Neural crest cell (in vitro differentiated cells): ENCODE measurements at regions not wholly inside any gene's neighbourhood (a gene's known extent, or its start where the extent isn't known, plus 50 kb on each side); places are given as distances from the start of the nearest gene placed in this dataset.

Source experiments
- DNase-seq: peaks from one replicate; pipeline ENCODE4 v3.0.0; 2021; ENCODE audit warnings: low read depth, mixed read lengths, low spot score
- H3K27ac Mint-ChIP-seq: one replicate; pipeline ENCODE4 v1.8.0; 2021; ENCODE audit warnings: mild to moderate bottlenecking, mixed read lengths; ENCODE audit not compliant: unreplicated experiment
- H3K27me3 Mint-ChIP-seq: 2 replicates; pipeline ENCODE4 v1.8.0; 2021; ENCODE audit warnings: low read depth, mild to moderate bottlenecking, mixed read lengths
- H3K36me3 Mint-ChIP-seq: 2 replicates; pipeline ENCODE4 v1.8.0; 2021; ENCODE audit warnings: low read depth, mild to moderate bottlenecking, mixed read lengths
- H3K4me1 Mint-ChIP-seq: 2 replicates; pipeline ENCODE4 v1.8.0; 2021; ENCODE audit warnings: mixed read lengths
- H3K4me3 Mint-ChIP-seq: one replicate; pipeline ENCODE4 v1.8.0; 2021; ENCODE audit warnings: mild to moderate bottlenecking, mixed read lengths
- H3K9me3 Mint-ChIP-seq: 2 replicates; pipeline ENCODE4 v1.8.0; 2021; ENCODE audit warnings: mixed read lengths
- TF ChIP-seq, protein P1 (sequence below): fragments of 200-600 bp; sonication (generic); conservative IDR thresholded peaks from 2 replicates; pipeline ENCODE4 v1.5.0; 2021; ENCODE audit warnings: antibody characterized with exemption, mild to moderate bottlenecking

DNA sequence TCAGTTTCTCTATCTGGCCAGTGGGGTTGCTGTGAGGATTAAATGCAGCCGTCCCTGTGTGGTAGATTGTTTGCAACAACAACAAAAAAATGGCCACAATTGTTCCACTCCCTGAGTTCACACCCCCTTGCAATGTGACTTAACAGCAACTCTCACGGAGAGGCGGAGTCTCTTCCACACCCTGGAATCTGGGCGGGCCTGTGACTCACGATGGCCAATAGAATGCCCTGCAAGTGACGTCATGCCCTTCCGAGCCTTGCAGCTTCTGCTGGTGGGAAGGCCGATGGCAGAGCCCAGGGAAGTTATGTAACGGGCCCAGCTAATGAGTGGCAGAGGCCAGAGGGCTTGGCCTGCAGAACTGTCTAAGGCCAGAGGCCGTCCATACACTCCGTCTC lies 87.9 kb downstream of the RIPK4 start:
- H3K4me3 Mint-ChIP-seq: peak overlapping the region; percentile 29
- H3K27me3 Mint-ChIP-seq: no peaks in the 10 kb centered on the region
- TF ChIP-seq, protein P1, sequence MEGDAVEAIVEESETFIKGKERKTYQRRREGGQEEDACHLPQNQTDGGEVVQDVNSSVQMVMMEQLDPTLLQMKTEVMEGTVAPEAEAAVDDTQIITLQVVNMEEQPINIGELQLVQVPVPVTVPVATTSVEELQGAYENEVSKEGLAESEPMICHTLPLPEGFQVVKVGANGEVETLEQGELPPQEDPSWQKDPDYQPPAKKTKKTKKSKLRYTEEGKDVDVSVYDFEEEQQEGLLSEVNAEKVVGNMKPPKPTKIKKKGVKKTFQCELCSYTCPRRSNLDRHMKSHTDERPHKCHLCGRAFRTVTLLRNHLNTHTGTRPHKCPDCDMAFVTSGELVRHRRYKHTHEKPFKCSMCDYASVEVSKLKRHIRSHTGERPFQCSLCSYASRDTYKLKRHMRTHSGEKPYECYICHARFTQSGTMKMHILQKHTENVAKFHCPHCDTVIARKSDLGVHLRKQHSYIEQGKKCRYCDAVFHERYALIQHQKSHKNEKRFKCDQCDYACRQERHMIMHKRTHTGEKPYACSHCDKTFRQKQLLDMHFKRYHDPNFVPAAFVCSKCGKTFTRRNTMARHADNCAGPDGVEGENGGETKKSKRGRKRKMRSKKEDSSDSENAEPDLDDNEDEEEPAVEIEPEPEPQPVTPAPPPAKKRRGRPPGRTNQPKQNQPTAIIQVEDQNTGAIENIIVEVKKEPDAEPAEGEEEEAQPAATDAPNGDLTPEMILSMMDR: no peak
- H3K27ac Mint-ChIP-seq: peak overlapping the region; percentile 94
- H3K36me3 Mint-ChIP-seq: no peaks in the 10 kb centered on the region
- no peaks in the 10 kb centered on the region for H3K9me3 Mint-ChIP-seq
- peaks cover 13% of the 10 kb centered on the region for H3K4me1 Mint-ChIP-seq
- DNase-seq: peak; percentile 74

GRCh38 chr21:41678016-41678923 lies 88.6 kb downstream of the RIPK4 start:
- no peaks in the 10 kb centered on the region for H3K9me3 Mint-ChIP-seq
- DNase-seq: no peak
- H3K36me3 Mint-ChIP-seq: no peaks in the 10 kb centered on the region
- TF ChIP-seq, protein P1: no peak
- no peak overlapping the region for H3K4me3 Mint-ChIP-seq
- H3K4me1 Mint-ChIP-seq: peaks cover 12% of the 10 kb centered on the region
- H3K27ac Mint-ChIP-seq: peak overlapping the region; percentile 94
- no peaks in the 10 kb centered on the region for H3K27me3 Mint-ChIP-seq

DNA sequence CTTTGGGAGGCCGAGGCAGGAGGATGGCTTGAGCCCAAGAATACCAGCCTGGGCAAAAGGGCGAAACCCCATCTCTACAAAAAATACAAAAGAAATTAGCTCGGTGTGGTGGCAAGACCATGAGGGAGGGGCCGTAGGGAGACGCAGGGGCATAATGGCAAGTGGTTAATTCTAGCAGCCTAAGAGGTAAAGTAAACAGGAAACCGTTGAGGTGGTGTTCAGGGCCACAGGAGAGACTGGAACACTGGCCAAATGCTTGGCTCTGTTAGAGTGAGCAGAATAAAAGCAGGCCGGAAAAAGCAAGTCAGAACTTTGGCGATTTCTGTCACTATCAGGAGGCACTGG lies 89.2 kb downstream of the RIPK4 start:
- H3K4me1 Mint-ChIP-seq: peaks cover 12% of the 10 kb centered on the region
- H3K4me3 Mint-ChIP-seq: no peak overlapping the region
- DNase-seq: no peak
- no peak overlapping the region for H3K27ac Mint-ChIP-seq
- H3K36me3 Mint-ChIP-seq: no peaks in the 10 kb centered on the region
- no peaks in the 10 kb centered on the region for H3K27me3 Mint-ChIP-seq
- no peaks in the 10 kb centered on the region for H3K9me3 Mint-ChIP-seq
- TF ChIP-seq, protein P1: no peak

DNA sequence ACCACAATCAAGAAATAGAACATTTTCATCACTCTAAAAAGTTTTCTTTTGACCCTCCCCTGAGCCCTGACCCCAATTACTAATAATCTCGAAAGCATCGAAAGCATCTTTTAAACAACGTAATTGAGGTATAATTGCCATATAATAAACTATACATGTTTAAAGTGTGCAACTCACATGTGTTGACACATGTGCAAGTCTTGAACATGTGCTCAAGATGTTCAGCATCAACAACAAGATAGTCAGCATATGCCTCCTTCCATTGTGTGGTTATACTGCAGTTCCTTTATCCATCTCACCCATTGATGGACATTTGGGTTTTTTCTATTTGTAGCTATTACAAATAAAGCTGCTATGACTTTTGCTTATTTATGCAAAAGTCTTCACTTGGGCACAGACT lies 90.7 kb downstream of the RIPK4 start:
- H3K4me3 Mint-ChIP-seq: no peak overlapping the region
- no peak overlapping the region for H3K27ac Mint-ChIP-seq
- TF ChIP-seq, protein P1: no peak
- peaks cover 12% of the 10 kb centered on the region for H3K4me1 Mint-ChIP-seq
- no peaks in the 10 kb centered on the region for H3K27me3 Mint-ChIP-seq
- H3K9me3 Mint-ChIP-seq: no peaks in the 10 kb centered on the region
- no peak for DNase-seq
- no peaks in the 10 kb centered on the region for H3K36me3 Mint-ChIP-seq

GRCh38 chr21:41675574-41675973 lies 91.3 kb downstream of the RIPK4 start:
- TF ChIP-seq, protein P1: no peak
- H3K27ac Mint-ChIP-seq: no peak overlapping the region
- H3K9me3 Mint-ChIP-seq: no peaks in the 10 kb centered on the region
- H3K36me3 Mint-ChIP-seq: no peaks in the 10 kb centered on the region
- H3K27me3 Mint-ChIP-seq: no peaks in the 10 kb centered on the region
- H3K4me3 Mint-ChIP-seq: no peak overlapping the region
- peaks cover 12% of the 10 kb centered on the region for H3K4me1 Mint-ChIP-seq
- DNase-seq: no peak
